ENCODE measurements at regions not wholly inside any gene's neighbourhood (a gene's known extent, or its start where the extent isn't known, plus 50 kb on each side); places are given as distances from the start of the nearest gene placed in this dataset.

GRCh38 chr1:194533641-194534040 lies 1347.2 kb upstream of the B3GALT2 start:
- no peak for DNase-seq (ENCODE audit: low read depth, low spot score)
- CTCF ChIA-PET, result no interaction called here
- POLR2A ChIA-PET, result no interaction called here
- H3K4me3 ChIP-seq (ENCODE audit: low read depth, low read length), result no peak overlapping the region
- TF ChIP-seq CTCF (IDR thresholded peaks at IDR 0.05; ENCODE audit: insufficient read depth, low read length, missing control alignments), result no peak

- H3K4me3 ChIP-seq (ENCODE audit: low read depth, low read length), result no peak overlapping the region
- ChIA-PET POLR2A (no interaction called here), CTCF (no interaction called here)
- DNase-seq (ENCODE audit: low read depth, low spot score), result no peak
- no peak for TF ChIP-seq CTCF (IDR thresholded peaks at IDR 0.05; ENCODE audit: insufficient read depth, low read length, missing control alignments)
These were observed 1331.2 kb upstream of the B3GALT2 start for GRCh38 chr1:194517567-194517966.

DNA sequence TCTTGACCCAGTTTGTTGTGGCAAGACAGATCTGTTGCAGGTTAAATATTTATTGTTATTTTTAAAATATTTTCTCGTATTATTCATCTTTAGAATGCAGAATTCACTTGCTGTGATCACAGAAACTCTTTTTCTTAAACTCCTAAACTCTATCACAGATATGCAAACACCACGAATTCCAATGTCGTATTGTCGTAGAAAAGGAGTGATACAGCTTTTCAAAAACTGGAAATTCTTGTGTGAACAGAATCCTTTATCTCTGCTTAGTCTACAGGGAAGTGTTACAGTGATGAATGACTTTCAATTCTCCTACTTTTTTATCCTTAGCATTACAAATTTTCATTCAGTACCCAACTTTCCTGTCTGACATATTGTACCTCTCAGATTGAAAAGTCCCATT lies 1329.5 kb upstream of the B3GALT2 start:
- H3K4me3 ChIP-seq (ENCODE audit: low read depth, low read length), result no peak overlapping the region
- CTCF ChIA-PET, result no interaction called here
- POLR2A ChIA-PET, result no interaction called here
- TF ChIP-seq CTCF (IDR thresholded peaks at IDR 0.05; ENCODE audit: insufficient read depth, low read length, missing control alignments), result no peak
- DNase-seq (ENCODE audit: low read depth, low spot score), result no peak

- H3K4me3 ChIP-seq (ENCODE audit: low read depth, low read length), result no peak overlapping the region
- CTCF ChIA-PET, result no interaction called here
- DNase-seq (ENCODE audit: low read depth, low spot score), result peak; percentile 40
- POLR2A ChIA-PET, result no interaction called here
- TF ChIP-seq CTCF (IDR thresholded peaks at IDR 0.05; ENCODE audit: insufficient read depth, low read length, missing control alignments), result no peak
These were observed 1326.5 kb upstream of the B3GALT2 start for GRCh38 chr1:194512957-194513356.

DNA sequence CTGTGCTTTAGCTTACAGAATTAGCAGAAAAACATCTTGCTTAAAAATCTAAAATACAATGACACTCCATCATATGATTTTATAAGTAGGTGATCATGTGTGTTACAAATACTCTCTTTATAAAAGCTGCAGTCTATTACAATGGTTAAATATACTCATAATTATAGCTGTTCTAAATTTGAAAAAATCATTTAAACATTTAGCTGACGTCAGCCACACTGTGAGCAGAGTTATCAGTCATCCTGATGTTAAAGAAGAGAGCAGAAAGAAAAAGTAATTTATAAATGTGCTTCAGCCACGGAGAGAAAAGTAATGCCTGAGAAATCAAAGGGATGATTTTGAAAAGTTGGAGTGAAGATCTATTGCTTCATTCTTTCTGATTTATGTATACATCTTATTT lies 1325.9 kb upstream of the B3GALT2 start:
- H3K4me3 ChIP-seq (ENCODE audit: low read depth, low read length), result no peak overlapping the region
- CTCF ChIA-PET, result no interaction called here
- no peak for TF ChIP-seq CTCF (IDR thresholded peaks at IDR 0.05; ENCODE audit: insufficient read depth, low read length, missing control alignments)
- POLR2A ChIA-PET, result no interaction called here
- DNase-seq (ENCODE audit: low read depth, low spot score), result no peak

DNA sequence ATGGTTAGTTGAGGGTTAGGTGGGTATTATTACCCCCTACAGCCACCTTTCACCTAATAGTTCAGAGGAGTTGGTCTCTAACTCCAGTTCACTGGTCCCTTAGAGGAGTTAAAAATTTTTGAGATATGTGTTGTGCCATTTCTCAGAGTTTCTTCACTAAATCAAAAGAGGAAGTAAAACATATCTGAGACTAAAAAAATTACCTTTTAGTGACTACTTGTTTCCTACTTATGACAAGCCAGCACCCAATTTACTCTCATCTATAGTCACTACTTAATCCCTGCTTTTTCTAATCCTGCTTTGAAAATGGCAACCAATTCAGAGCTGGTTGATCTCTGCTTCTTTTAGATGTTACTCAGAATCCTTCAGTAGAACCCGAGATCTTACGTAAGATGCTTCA lies 1316.8 kb upstream of the B3GALT2 start:
- ChIA-PET CTCF (no interaction called here), POLR2A (no interaction called here)
- no peak for TF ChIP-seq CTCF (IDR thresholded peaks at IDR 0.05; ENCODE audit: insufficient read depth, low read length, missing control alignments)
- no peak for DNase-seq (ENCODE audit: low read depth, low spot score)
- H3K4me3 ChIP-seq (ENCODE audit: low read depth, low read length), result no peak overlapping the region

Measured in AG04449 (cell line).